Putamen (tissue), 1 donor: ENCODE measurements at regions not wholly inside any gene's neighbourhood (a gene's known extent, or its start where the extent isn't known, plus 50 kb on each side); places are given as distances from the start of the nearest gene placed in this dataset.

Experiments
- DNase-seq: peaks from one replicate; pipeline ENCODE4 v3.0.0-alpha.2; 2016; ENCODE audit warnings: low spot score

- DNase-seq = no peak
These were observed 251.5 kb downstream of the DAD1 start for GRCh38 chr14:22337521-22337920.

- no peak for DNase-seq
These were observed 253.0 kb downstream of the DAD1 start for GRCh38 chr14:22336031-22336430.

- no peak for DNase-seq
These were observed 254.4 kb downstream of the DAD1 start for GRCh38 chr14:22334627-22335026.

- no peak for DNase-seq
These were observed 254.8 kb downstream of the DAD1 start for GRCh38 chr14:22334275-22334577.

- DNase-seq = no peak
These were observed 255.4 kb downstream of the DAD1 start for GRCh38 chr14:22333422-22334274.

- no peak for DNase-seq
These were observed 256.2 kb downstream of the DAD1 start for GRCh38 chr14:22332686-22333421.

- no peak for DNase-seq
These were observed 259.7 kb downstream of the DAD1 start for GRCh38 chr14:22329371-22329770.

- no peak for DNase-seq
These were observed 263.2 kb downstream of the DAD1 start for GRCh38 chr14:22325676-22326400.

- DNase-seq = no peak
These were observed 268.7 kb downstream of the DAD1 start for GRCh38 chr14:22320362-22320750.

GRCh38 chr14:22319526-22320361, 269.3 kb downstream of the DAD1 start:
- peak; percentile 56 for DNase-seq

GRCh38 chr14:22318951-22319350, 270.1 kb downstream of the DAD1 start:
- no peak for DNase-seq

GRCh38 chr14:22316473-22316872, 272.6 kb downstream of the DAD1 start:
- DNase-seq = no peak

GRCh38 chr14:22315336-22315735, 273.7 kb downstream of the DAD1 start:
- no peak for DNase-seq

GRCh38 chr14:22314183-22314820, 274.7 kb downstream of the DAD1 start:
- DNase-seq = peak; percentile 67

- DNase-seq = no peak
These were observed 275.7 kb downstream of the DAD1 start for GRCh38 chr14:22313172-22313801.

- DNase-seq = no peak
These were observed 277.4 kb downstream of the DAD1 start for GRCh38 chr14:22311636-22312035.

- DNase-seq = no peak
These were observed 283.4 kb downstream of the DAD1 start for GRCh38 chr14:22305607-22306006.

- no peak for DNase-seq
These were observed 284.7 kb downstream of the DAD1 start for GRCh38 chr14:22304326-22304725.

- DNase-seq = no peak
These were observed 285.3 kb downstream of the DAD1 start for GRCh38 chr14:22303589-22304195.

- DNase-seq = no peak
These were observed 288.4 kb downstream of the DAD1 start for GRCh38 chr14:22300646-22301045.

GRCh38 chr14:22297376-22297775, 291.6 kb downstream of the DAD1 start:
- no peak for DNase-seq
